HCT116 (cell line): ENCODE measurements at regions not wholly inside any gene's neighbourhood (a gene's known extent, or its start where the extent isn't known, plus 50 kb on each side); places are given as distances from the start of the nearest gene placed in this dataset.

Experiments
- ATAC-seq: fragments of 200-7000 bp; cut with Tn5 transposase; 2 replicates; pipeline ENCODE4 v1.9.1; 2020; ENCODE audit warnings: mild to moderate bottlenecking, moderate library complexity
- BruUV-seq: library from RNA; stranded (reverse); fragments of 400-500 nt; replicated peaks from 2 replicates; lab custom pipeline; 2021; lab: Mats Ljungman, UMichigan
- CTCF ChIA-PET: fragments of 300-600 bp; sonication (Branson Sonifier 250); formaldehyde crosslinking; loops from one replicate; lab custom pipeline; 2021; ENCODE audit warnings: antibody characterized with exemption; lab: Charles Lee
- POLR2A ChIA-PET: fragments of 300-600, 350-600 bp; sonication (Branson Sonifier 250); formaldehyde crosslinking; loops from one replicate; lab custom pipeline; 2021; ENCODE audit warnings: antibody characterized with exemption; lab: Charles Lee
- RAD21 ChIA-PET, 2 experiments: fragments of 300-600 bp; sonication (Branson Sonifier 250); formaldehyde crosslinking; loops; one replicate each; lab custom pipeline; 2023; ENCODE audit warnings: low total read pairs in 2 of 2; ENCODE audit not compliant: uncharacterized antibody in 2 of 2, unreplicated experiment in 2 of 2, low non-redundant PET in 1 of 2; lab: Charles Lee
- DNase-seq: peaks from one replicate; pipeline ENCODE4 v3.0.0-alpha.2; 2010; ENCODE audit warnings: low read depth, low spot score
- H2AFZ ChIP-seq: fragments of 200-600 bp; shearing (Covaris generic), sonication (generic); 2 replicates; pipeline ENCODE4 v1.6.1; 2017; ENCODE audit warnings: low read depth, mixed run types, mixed read lengths, antibody characterized with exemption, low read length; ENCODE audit not compliant: poor library complexity, severe bottlenecking
- H3K27ac ChIP-seq: 2 replicates; pipeline ENCODE4 v1.5.1; 2012; ENCODE audit warnings: low read depth, low read length
- H3K27me3 ChIP-seq: fragments of 200-600 bp; sonication (generic); 2 replicates; pipeline ENCODE4 v1.6.1; 2016; ENCODE audit warnings: mixed run types, low read length, mixed read lengths; ENCODE audit not compliant: insufficient read depth
- H3K36me3 ChIP-seq, 2 experiments: fragments of 200-500 bp in 1 of 2; fragments of 200-600 bp in 1 of 2; sonication (Bioruptor generic) in 1 of 2; sonication (generic) in 1 of 2; 2 replicates each; pipeline versions ENCODE4 v1.5.1 to v1.6.1; 2014 to 2016; ENCODE audit warnings: low read length in 2 of 2, inconsistent platforms in 1 of 2, mixed read lengths in 1 of 2, mixed run types in 1 of 2; ENCODE audit not compliant: insufficient read depth in 2 of 2, control insufficient read depth in 1 of 2
- H3K4me1 ChIP-seq, 2 experiments: fragments of 200-600 bp in 1 of 2; sonication (generic) in 1 of 2; 2 replicates each; pipeline versions ENCODE4 v1.5.1 to v1.6.1; 2012 to 2017; ENCODE audit warnings: low read length in 2 of 2, inconsistent platforms in 1 of 2, mild to moderate bottlenecking in 1 of 2, mixed read lengths in 1 of 2, mixed run types in 1 of 2, moderate library complexity in 1 of 2; ENCODE audit not compliant: insufficient read depth in 2 of 2, control insufficient read depth in 1 of 2
- H3K4me2 ChIP-seq: fragments of 200-600 bp; sonication (generic); 2 replicates; pipeline ENCODE4 v1.6.1; 2017; ENCODE audit warnings: mixed run types, low read length, mixed read lengths
- H3K4me3 ChIP-seq, 2 experiments: fragments of 200-600 bp in 1 of 2; sonication (generic) in 1 of 2; replicated peaks in 1 of 2; 2 replicates each; pipeline ENCODE4 v1.5.1; 2011 to 2016; ENCODE audit warnings: low read length in 2 of 2, control low read depth in 1 of 2, low read depth in 1 of 2, mild to moderate bottlenecking in 1 of 2, mixed read lengths in 1 of 2, mixed run types in 1 of 2
- H3K79me2 ChIP-seq: fragments of 200-600 bp; sonication (generic); 2 replicates; pipeline ENCODE4 v1.6.1; 2017; ENCODE audit warnings: mild to moderate bottlenecking, mixed run types, low read length, moderate library complexity, mixed read lengths; ENCODE audit not compliant: insufficient read depth
- H3K9ac ChIP-seq: fragments of 200-600 bp; sonication (generic); 2 replicates; pipeline ENCODE4 v1.6.1; 2016; ENCODE audit warnings: low read length, mixed read lengths
- H3K9me2 ChIP-seq: fragments of 200-600 bp; sonication (generic), shearing (Covaris generic); 2 replicates; pipeline ENCODE4 v1.6.1; 2017; ENCODE audit warnings: mixed run types, mild to moderate bottlenecking, moderate library complexity; ENCODE audit not compliant: insufficient read depth
- H3K9me3 ChIP-seq, 2 experiments: fragments of 200-500 bp in 1 of 2; fragments of 200-600 bp in 1 of 2; sonication (Bioruptor generic) in 1 of 2; sonication (generic) in 1 of 2; 2 replicates each; pipeline ENCODE4 v1.6.1; 2014 to 2017; ENCODE audit warnings: low read length in 2 of 2, mixed read lengths in 2 of 2, inconsistent platforms in 1 of 2, low read depth in 1 of 2, mild to moderate bottlenecking in 1 of 2, mixed run types in 1 of 2, moderate library complexity in 1 of 2; ENCODE audit not compliant: control insufficient read depth in 1 of 2, insufficient read depth in 1 of 2
- H4K20me1 ChIP-seq: fragments of 200-600 bp; sonication (generic), shearing (Covaris generic); 2 replicates; pipeline ENCODE4 v1.6.1; 2017; ENCODE audit warnings: mixed run types, mild to moderate bottlenecking, moderate library complexity; ENCODE audit not compliant: insufficient read depth
- CBX3 ChIP-seq: IDR thresholded peaks from 2 replicates; pipeline ENCODE4 v1.6.1; 2012; ENCODE audit warnings: low read depth
- CEBPB ChIP-seq: IDR thresholded peaks from 2 replicates; pipeline ENCODE4 v1.6.1; 2012; ENCODE audit warnings: low read depth
- EGR1 ChIP-seq: IDR thresholded peaks from 2 replicates; pipeline ENCODE4 v1.6.1; 2012; ENCODE audit warnings: low read depth
- EZH2 ChIP-seq: fragments of 200-600 bp; sonication (generic); IDR thresholded peaks from 2 replicates; pipeline ENCODE4 v1.6.1; 2017; ENCODE audit warnings: antibody characterized with exemption, mixed run types
- FOSL1 ChIP-seq: IDR thresholded peaks from 2 replicates; pipeline ENCODE4 v1.6.1; 2012; ENCODE audit warnings: low read depth
- JUND ChIP-seq: IDR thresholded peaks from 2 replicates; pipeline ENCODE4 v1.6.1; 2012
- POLR2A ChIP-seq: IDR thresholded peaks from 2 replicates; pipeline ENCODE4 v1.7.0; 2011; ENCODE audit warnings: borderline replicate concordance; ENCODE audit not compliant: insufficient read depth, insufficient read length; ENCODE audit errors: extremely low read depth
- SP1 ChIP-seq: IDR thresholded peaks from 2 replicates; pipeline ENCODE4 v1.6.1; 2012; ENCODE audit warnings: low read depth
- SRF ChIP-seq: IDR thresholded peaks from 2 replicates; pipeline ENCODE4 v1.6.1; 2012; ENCODE audit warnings: low read depth
- ZFX ChIP-seq: fragments of 450-650 bp; IDR thresholded peaks from 2 replicates; pipeline ENCODE4 v1.6.1; 2017
- intact Hi-C: fragments of 100-400 bp; cut with micrococcal nuclease; formaldehyde crosslinking; loops from 2 replicates; pipeline ENCODE4 v1.10.0; 2022
- TF ChIP-seq, protein P1 (sequence below): IDR thresholded peaks from 2 replicates; pipeline ENCODE4 v1.6.1; 2012; ENCODE audit warnings: low read depth
- TF ChIP-seq, protein P2 (sequence below), 3 experiments: fragments of 200-600 bp in 1 of 3; sonication (generic) in 1 of 3; IDR thresholded peaks in 2 of 3; conservative IDR thresholded peaks in 1 of 3; 2 replicates each; pipeline ENCODE4 v1.5.1; 2012 to 2017; ENCODE audit warnings: low read depth in 2 of 3, low read length in 2 of 3, antibody characterized with exemption in 1 of 3, borderline replicate concordance in 1 of 3, control low read depth in 1 of 3, mild to moderate bottlenecking in 1 of 3, mixed read lengths in 1 of 3, mixed run types in 1 of 3, moderate library complexity in 1 of 3; ENCODE audit not compliant: insufficient read depth in 1 of 3
- TF ChIP-seq, protein P3 (sequence below): IDR thresholded peaks from 2 replicates; pipeline ENCODE4 v1.6.1; 2011; ENCODE audit warnings: mild to moderate bottlenecking, low read length, moderate library complexity; ENCODE audit not compliant: insufficient replicate concordance; ENCODE audit errors: extremely low read depth
- TF ChIP-seq, protein P4 (sequence below): IDR thresholded peaks from 2 replicates; pipeline ENCODE4 v1.6.1; 2012

DNA sequence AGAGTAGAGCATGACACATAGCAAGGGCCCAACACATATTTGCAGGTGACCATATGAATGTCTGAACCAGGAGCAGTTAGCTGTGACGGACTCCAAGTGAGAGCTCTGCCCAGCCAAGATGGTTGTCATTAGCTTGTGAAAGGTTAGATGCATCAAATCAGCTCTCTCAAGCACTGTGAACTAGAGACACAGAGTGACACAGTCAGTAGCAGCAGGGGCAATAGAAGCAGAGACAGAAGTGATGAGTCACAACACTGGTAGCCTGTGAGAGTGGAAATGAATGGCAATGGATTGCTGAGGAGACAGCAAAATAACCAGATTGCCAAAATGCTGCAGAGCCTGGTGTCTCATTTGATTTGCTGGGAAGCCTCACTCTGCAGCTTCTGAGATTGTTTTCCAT is 558.9 kb downstream of the PKHD1 start:
- Histone ChIP-seq H3K9me2 (no peaks in the 10 kb centered on the region), H2AFZ (no peak overlapping the region), H3K4me1 (no peaks in the 10 kb centered on the region), H3K27me3 (no peaks in the 10 kb centered on the region), H3K9me3 (peaks cover 9 to 23% of the 10 kb centered on the region in 2 experiments; a peak in 2 of 4 replicates), H3K4me2 (no peak overlapping the region), H3K36me3 (no peaks in the 10 kb centered on the region), H3K9ac (no peak overlapping the region), H3K27ac (no peak overlapping the region), H4K20me1 (no peaks in the 10 kb centered on the region), H3K79me2 (no peaks in the 10 kb centered on the region), H3K4me3 (no peak overlapping the region)
- RAD21 ChIA-PET: no interaction called here
- BruUV-seq: no TSS peak
- POLR2A ChIA-PET: no interaction called here
- no peak for TF ChIP-seq SRF
- TF ChIP-seq EZH2: no peak
- no peak for TF ChIP-seq CBX3
- no peak for TF ChIP-seq EGR1
- TF ChIP-seq, protein P1, sequence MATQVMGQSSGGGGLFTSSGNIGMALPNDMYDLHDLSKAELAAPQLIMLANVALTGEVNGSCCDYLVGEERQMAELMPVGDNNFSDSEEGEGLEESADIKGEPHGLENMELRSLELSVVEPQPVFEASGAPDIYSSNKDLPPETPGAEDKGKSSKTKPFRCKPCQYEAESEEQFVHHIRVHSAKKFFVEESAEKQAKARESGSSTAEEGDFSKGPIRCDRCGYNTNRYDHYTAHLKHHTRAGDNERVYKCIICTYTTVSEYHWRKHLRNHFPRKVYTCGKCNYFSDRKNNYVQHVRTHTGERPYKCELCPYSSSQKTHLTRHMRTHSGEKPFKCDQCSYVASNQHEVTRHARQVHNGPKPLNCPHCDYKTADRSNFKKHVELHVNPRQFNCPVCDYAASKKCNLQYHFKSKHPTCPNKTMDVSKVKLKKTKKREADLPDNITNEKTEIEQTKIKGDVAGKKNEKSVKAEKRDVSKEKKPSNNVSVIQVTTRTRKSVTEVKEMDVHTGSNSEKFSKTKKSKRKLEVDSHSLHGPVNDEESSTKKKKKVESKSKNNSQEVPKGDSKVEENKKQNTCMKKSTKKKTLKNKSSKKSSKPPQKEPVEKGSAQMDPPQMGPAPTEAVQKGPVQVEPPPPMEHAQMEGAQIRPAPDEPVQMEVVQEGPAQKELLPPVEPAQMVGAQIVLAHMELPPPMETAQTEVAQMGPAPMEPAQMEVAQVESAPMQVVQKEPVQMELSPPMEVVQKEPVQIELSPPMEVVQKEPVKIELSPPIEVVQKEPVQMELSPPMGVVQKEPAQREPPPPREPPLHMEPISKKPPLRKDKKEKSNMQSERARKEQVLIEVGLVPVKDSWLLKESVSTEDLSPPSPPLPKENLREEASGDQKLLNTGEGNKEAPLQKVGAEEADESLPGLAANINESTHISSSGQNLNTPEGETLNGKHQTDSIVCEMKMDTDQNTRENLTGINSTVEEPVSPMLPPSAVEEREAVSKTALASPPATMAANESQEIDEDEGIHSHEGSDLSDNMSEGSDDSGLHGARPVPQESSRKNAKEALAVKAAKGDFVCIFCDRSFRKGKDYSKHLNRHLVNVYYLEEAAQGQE: no peak
- TF ChIP-seq, protein P2, sequence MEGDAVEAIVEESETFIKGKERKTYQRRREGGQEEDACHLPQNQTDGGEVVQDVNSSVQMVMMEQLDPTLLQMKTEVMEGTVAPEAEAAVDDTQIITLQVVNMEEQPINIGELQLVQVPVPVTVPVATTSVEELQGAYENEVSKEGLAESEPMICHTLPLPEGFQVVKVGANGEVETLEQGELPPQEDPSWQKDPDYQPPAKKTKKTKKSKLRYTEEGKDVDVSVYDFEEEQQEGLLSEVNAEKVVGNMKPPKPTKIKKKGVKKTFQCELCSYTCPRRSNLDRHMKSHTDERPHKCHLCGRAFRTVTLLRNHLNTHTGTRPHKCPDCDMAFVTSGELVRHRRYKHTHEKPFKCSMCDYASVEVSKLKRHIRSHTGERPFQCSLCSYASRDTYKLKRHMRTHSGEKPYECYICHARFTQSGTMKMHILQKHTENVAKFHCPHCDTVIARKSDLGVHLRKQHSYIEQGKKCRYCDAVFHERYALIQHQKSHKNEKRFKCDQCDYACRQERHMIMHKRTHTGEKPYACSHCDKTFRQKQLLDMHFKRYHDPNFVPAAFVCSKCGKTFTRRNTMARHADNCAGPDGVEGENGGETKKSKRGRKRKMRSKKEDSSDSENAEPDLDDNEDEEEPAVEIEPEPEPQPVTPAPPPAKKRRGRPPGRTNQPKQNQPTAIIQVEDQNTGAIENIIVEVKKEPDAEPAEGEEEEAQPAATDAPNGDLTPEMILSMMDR (IDR thresholded peaks at IDR 0.05 in 2 of 3, conservative IDR thresholded peaks at IDR 0.05 in 1 of 3; ENCODE audit: borderline replicate concordance in 1 of 3, insufficient read depth in 1 of 3, low read depth in 2 of 3, low read length in 2 of 3): no peak
- TF ChIP-seq POLR2A: no peak
- TF ChIP-seq ZFX: no peak
- TF ChIP-seq, protein P3, sequence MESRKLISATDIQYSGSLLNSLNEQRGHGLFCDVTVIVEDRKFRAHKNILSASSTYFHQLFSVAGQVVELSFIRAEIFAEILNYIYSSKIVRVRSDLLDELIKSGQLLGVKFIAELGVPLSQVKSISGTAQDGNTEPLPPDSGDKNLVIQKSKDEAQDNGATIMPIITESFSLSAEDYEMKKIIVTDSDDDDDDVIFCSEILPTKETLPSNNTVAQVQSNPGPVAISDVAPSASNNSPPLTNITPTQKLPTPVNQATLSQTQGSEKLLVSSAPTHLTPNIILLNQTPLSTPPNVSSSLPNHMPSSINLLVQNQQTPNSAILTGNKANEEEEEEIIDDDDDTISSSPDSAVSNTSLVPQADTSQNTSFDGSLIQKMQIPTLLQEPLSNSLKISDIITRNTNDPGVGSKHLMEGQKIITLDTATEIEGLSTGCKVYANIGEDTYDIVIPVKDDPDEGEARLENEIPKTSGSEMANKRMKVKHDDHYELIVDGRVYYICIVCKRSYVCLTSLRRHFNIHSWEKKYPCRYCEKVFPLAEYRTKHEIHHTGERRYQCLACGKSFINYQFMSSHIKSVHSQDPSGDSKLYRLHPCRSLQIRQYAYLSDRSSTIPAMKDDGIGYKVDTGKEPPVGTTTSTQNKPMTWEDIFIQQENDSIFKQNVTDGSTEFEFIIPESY: no peak
- TF ChIP-seq SP1: no peak
- TF ChIP-seq, protein P4, sequence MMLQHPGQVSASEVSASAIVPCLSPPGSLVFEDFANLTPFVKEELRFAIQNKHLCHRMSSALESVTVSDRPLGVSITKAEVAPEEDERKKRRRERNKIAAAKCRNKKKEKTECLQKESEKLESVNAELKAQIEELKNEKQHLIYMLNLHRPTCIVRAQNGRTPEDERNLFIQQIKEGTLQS: no peak
- TF ChIP-seq FOSL1: no peak
- no peak for TF ChIP-seq CEBPB
- no peak for TF ChIP-seq JUND
- ATAC-seq (no peak), DNase-seq (no peak)
- CTCF ChIA-PET: no interaction called here
- intact Hi-C loops: no loop called here
